DMS79 treated with DMSO at 0.1 percent for 48 hours (cell line): ENCODE measurements at regions not wholly inside any gene's neighbourhood (a gene's known extent, or its start where the extent isn't known, plus 50 kb on each side); places are given as distances from the start of the nearest gene placed in this dataset.

Source experiments
- DNase-seq: peaks from one replicate; lab custom pipeline; 2025; lab: John Stamatoyannopoulos, UW

DNA sequence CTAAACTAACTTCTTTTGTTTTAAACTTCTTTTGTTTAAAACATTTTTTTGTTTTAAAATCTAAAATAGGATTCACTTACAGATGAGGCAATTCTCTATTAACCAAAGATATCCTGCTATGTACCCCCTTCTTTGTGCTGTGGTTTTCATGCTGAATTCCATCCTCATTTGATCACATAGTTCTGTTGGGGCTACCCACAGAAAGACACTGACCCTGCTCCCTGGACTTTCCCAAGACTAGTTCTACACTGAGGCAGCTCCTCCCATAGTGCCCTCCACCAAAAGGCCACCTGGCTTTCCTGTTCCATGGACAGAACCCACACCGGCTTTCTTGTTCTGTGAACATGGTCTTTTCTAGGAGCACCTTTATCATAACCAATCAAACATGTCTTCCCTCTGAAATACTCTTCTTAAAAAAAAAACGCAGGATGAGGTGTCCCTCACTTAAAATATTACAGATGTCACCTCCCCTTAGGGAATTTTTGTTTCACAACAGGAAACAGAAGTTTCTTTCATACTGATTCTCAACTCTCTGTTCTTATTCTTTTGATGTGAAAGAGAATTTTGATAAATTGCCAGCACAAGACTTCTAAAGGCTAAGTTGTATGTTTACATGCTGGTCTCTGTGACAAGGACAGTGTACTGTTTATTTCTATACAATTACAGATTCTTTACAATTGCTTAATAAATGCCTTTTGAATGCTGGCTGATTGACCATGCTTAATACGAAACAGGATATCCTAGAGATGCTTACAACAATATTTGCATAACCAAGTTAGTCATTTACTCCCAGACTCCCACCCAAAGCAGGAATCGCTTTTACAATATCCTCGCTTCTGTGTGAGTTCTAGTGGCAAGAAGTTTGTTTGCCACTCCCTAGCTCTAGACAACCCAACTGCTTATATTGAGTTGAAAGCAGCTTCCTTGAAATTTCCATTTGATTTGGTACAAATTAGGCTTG, 300.4 kb downstream of the DTWD2 start:
- DNase-seq: no peak

DNA sequence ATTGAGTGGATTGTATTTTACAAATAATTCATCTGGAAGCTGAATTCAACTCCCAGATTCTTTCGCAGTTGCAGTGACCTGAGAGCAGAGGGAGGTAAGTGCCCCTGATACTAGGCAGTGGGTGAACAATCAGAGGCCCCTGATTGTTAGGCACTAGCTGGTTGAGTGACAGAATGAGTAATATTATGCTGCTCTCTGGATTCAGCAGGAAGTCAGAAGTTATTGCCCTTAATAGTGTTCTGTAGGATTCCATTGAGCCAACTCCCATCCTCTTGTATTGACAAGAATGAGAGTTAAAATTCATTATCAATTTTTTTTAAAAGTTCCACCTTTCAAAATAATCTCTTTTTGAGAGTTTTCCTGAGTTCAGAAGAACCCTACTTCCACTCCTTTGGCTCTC, 301.2 kb downstream of the DTWD2 start:
- no peak for DNase-seq

DNA sequence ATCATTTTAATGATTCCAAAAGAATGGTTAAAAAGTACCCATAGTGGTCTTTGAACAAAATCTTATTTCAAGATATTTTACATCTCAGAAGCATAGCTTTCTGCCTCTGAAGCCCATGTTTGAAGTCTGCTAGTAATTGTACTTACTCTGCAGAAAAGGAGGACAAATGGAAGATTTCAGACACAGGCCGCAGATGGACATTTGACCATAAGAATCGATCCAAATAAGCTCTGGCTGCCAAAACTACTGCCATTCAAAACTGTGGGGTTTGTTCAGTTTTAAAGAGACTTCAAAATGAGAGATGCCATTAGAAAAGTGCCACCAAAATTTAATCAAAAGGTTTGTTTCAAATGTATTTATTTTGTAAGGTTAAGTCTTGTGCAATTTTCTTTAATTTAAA, 306.7 kb downstream of the DTWD2 start:
- no peak for DNase-seq

DNA sequence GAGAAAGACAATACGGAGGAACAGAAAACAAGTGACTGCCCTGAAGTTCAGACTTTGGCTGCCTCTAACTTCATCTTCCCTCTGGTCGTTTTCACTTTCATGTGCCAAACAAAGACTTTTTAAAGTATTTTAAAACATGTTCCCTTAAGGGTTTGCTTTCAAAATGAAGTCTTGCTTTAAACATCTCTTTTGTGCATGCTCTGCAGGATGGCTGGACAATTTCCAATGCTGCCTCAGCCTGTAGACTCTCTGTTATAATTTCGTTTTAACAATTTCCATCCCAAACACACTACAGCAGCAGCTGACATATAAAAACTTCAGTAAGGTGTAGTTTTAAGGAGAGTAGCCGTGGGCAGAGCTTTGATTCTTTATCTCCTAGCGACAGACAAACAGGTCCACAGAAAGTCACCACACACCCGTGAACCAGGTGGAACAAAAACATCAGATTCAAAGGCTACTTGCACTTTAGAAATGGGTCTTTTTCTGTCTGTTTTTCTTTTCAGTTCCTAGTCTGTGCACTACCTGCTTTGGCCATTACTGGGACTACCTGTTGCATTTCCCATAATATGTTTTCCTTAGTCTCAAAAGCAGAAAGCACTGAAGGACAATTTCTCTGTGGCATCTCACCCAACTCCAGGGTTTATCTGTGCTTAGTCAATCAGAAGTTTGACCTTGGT, 308.9 kb downstream of the DTWD2 start:
- no peak for DNase-seq

DNA sequence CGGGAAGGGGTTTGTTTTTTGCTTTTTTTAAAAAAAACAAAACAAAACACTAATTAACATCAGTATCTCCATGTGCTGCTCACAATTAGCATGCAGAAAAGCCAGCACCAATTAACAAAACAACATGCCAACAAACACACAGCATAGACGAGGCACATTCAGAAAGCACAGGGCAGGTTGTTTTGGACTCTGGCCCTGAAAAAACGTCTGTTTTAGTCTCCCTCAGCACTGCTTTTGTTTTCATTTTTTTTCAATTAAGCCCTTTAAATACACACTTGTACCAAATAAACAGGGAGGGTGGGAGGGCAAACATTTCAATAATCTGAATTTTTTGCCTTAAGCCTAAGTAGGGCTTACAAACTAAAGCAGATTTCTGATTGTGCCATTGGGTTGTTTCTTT, 309.6 kb downstream of the DTWD2 start:
- no peak for DNase-seq

DNA sequence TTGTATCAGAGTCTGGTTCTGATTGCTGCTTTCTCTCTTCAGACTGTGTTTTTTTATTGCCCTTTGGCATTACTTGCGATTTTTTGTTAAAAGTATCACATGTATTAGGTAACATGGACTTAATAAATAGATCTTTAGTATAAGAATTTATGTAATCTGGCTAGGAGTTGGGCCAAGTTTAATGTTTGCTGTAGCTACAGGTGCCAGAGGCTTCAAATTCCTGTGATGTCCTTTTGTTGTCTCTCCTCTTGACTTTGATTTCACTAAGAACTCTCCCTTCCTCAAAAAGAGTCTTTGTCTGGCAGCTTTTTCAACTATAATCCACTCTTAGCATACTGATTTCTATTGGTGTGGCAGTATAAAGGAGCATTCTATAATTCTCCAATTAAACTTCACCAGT, 313.1 kb downstream of the DTWD2 start:
- DNase-seq: no peak

DNA sequence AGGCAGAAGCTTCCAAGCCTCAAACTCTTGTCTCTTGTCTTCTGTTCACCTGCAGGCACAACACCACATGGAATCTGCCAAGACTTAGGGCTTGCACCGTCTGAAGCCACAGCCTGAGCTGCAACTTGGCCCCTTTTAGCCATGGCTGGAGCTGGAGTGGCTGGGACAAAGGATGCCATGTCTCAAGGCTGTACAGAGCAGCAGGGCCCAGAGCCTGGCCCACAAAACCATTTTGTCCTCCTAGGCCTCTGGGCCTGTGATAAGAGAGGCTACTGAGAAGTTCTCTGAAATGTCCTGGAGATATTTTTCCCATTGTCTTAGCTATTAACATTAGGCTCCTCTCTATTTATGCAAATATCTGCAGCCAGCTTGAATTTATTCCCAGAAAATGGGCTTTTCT, 330.8 kb downstream of the DTWD2 start:
- DNase-seq: no peak

DNA sequence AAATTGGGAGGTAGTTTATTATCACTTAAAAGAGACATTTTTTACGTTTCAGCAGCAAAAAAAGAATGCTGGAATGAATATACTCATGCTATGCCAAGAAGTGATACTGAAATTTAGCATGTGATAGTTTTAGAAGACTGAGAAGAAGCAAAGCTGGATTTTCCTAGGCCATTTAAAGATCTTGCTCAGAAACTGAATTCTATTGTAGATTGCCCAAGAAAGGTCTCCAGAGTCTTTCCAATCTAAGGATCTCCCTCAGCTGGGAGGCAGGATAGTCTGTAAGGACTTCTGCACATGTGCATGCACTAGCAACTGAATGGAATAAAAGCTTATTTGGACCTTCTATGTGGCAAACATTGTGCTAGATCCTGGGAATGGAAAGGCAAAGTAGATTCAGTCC, 334.5 kb downstream of the DTWD2 start:
- DNase-seq: no peak

DNA sequence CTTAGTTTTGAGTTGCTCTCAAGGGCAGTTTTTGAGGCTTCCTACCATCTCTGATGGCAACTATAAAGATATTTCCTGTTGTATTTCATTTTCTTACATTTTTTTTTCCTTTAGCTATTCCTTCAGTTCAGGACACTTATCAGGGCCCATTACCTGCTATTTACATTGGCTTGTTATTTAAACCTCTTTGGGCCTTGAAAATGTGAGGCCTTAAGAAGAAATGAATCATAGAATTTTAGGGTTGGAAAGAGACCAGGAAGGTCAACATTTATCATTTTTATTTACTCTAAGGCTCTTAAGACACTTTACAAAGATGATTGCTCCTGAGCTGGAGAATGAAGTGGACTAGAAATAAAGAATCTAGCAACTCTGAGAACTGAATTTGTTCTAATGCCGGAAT, 335.2 kb downstream of the DTWD2 start:
- DNase-seq: peak; percentile 77

DNA sequence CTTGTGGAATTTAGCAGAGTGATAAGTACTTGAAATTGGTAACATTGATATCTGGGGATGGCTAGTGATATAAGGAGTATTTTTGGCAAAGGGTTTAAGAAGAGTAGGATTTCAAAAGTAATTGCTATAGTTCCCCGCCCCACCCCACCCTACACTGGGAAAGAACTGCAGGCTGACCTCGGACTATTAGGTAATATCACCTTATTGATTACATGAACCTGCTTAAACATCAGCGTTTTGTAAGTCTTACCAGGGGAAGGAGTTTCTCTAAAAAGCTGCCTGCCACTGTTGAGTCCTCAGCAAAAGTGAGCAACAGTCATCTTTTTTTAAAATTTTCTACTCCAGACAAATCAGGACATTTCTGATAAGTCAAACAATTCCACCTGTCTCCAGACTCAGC, 337.3 kb downstream of the DTWD2 start:
- no peak for DNase-seq

DNA sequence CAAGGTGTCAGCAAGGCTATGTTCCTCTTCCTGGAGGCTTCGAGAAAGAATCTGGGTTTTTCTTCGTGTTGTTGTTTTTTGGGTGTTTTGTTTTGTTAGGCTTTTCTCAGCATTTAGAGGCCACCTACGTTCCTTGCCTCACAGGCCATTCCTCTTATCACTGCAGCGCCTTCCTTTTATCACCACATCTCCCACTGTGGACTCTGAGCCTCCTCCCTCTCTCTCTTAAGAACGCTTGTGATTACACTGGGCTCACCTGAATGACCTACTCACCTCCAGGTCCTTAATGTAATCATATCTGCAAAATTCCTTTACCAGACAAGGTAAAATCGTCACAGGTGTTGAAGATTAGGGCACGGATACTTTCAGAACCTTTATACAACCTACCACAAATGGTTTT, 340.8 kb downstream of the DTWD2 start:
- DNase-seq: no peak

DNA sequence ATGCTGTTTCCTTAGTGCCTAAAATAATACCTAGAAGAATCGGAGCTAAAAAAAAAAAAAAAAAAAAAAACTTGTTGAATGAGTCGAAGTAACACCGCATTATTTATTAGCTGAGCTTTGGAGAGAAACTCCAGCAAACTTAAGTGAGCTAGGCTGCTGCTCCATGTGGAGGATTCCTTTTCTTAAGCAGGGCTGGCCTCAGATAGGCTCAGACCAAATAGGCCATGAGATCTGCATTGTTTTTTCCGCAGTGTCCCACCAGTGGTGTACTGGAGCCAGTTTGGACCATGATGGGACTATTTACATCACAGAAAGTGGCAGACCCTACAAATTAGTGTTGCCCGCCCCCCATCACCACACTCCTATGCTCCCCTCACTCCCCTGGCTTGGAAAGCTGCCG, 341.4 kb downstream of the DTWD2 start:
- no peak for DNase-seq

DNA sequence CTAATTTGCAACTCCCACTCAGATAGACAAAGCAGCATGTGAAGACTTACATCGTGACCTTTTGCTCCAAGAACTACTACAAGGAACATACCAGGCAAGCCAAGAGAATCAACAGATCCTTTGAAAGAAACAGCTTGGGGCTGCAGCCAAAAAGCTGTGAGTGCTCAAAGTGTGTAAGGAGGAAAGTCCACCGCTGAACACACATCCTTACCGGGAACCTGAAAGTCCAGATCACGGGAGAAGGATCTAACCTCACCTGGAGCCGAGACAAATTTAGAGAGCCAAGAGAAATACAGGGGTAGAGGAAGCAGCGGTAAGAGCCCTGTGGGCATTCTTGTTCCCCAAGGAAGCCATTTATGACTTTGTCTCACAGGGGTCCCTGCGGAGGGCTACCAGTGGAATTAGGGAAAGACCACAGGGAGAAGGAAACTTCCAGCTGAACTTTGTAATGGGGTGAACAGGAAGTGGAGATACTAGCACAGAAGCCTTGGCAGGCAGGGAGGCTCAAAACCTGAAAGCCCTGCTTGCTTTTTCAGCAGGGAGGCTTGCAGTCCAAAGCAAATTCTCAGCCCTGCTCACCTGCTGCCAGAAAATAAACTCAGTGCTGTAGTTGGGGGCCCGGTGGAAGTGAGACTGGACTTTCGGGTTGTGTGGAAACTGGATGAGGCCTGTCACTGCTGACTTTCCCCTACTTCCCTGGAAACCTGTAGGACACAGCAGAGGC, 350.2 kb downstream of the DTWD2 start:
- DNase-seq: no peak

DNA sequence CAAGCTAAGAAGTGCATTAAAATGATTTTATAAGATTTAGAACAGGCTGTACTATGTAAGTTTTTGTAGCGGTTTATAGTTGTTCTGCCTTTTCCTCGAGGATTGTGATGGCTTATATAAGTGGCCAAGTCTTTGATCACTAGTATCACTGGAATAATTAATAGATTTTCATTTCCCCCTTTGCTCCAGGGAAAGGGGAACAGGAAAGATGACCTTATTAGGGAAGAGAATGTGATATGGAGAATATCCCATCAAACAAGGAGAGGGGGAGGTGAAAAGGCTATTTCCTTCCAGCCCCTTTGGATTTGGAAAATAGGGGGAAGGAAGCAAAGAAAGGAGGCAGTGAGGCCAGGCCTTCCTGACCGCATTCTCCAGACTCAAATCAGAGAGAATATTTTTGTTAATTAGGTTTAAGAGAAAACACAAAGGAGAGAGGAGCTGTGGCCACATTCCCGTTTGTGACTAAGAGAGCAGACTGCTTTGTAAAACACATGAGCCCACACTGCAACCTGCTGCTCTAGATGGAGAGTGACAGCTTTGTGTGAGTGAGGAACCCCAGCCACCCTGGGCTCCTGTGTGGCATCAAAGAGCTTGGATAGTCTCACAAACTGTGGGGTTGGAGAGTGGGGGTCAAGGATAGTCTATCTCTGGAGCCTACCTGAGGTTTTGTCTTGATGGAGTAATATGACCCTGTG, 359.5 kb downstream of the DTWD2 start:
- DNase-seq: no peak

DNA sequence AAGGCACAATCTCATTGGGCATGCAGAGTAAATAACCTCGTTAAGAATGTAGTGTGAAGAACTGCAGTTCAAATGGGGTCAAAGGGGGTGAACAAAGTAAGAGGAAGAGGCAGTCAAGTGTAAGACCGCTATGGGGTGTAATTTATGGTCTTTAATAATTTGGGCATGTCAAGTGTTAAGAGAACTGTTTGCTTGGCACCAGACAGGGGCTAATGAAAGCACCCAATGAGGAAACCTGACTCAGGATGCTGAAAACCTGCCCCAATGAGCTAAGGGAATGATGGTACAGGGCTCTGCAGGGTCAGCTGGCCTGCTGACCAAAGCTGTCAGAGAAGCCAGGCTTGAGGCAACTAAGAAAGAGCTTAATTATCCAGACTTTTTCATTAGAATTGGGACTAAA, 368.1 kb downstream of the DTWD2 start:
- no peak for DNase-seq

DNA sequence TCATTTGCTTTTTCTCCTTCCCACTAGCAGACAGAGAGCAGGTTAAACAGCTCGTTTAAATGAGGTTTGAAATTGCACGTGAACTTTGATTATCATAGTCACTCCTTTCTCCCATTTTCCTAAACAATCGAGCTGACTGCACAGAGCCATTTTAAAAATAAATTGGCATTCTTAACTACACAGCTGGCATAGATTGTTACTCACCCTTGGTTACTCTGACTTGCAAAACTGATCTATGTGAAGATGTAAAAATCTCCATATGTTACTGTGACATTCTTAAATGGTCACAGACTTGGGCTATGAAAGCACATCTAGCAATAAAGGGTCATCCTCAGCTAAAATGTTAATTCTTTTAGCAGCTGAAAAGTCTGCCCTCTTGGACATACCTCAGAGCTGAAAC, 368.5 kb downstream of the DTWD2 start:
- no peak for DNase-seq

DNA sequence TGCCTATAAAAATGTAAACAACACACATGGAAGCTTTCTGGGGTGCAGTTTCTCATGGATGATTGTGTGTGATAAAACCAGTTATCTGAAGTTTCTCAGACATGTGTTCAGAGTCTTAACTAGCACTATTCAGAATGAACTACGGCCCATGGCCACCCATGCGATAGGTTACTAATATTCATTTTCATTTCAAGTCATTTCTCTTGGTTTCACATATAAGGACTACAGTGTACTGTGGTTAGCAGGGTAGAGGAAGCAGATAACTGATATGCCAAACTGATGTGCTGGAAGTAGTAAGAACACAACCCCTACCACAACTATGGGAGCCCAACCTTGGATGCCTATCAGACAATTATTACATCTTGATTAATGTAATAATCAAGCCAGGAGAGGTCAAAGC, 372.1 kb downstream of the DTWD2 start:
- no peak for DNase-seq

DNA sequence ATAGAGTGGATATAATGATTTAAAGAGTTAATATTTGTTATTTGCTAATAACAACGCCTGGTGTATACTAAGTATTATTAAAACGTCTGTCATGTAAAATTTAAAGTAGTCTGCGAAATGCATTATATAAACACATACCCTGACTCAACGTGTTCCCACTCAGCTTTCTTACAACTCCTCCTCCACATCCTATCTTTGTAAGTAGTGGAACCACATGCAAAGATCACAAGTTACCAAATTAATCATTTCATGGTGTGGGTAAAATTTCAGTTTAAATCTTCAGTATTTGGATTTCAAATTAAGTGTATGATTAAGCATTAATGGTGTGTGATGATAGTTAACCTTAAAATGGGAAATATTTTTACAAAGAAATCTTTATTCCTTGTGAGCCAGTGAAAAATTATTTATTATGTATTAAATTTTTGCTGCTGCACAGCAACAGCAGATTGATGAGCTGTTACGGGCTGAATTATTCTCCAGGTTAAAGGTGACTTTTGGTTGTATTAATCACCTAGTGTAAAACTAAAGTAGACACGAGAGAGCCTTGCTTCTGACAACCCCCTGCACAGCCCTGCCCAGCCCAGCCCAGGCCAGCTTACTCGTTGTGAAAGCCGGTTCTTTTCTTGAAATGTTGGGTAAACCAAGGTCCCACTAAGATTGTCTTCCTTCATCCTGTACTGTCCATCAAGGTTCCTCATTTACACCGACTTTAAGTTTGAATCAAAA, 373.5 kb downstream of the DTWD2 start:
- no peak for DNase-seq

DNA sequence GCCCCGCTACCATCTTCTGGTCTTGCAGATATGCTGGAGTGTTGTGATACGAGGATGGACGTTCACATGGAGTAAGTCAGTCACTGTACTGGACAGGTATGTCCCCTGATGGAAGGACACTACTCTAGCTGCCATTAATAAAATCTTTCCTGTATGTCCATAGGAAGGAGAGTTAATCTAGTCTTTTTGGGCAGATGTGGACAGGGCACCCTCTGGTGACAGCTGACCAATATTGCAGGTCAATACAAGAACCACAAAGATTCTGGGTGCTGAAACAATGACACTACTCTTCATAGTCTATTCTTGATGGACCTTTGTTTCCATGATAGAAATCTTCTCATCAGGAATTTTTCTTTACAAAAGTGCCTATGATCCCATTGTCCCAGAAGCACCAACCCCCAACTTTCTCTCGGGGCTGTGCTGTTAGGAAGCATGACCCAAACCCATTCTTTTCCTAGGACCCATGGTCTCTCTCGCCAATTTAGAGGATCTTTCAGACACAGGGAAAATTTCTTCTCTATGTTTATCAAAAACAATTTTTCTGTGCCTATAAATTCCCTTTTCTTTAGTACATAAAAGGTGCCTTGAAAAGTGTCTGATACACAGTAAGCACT, 376.9 kb downstream of the DTWD2 start:
- DNase-seq: no peak

DNA sequence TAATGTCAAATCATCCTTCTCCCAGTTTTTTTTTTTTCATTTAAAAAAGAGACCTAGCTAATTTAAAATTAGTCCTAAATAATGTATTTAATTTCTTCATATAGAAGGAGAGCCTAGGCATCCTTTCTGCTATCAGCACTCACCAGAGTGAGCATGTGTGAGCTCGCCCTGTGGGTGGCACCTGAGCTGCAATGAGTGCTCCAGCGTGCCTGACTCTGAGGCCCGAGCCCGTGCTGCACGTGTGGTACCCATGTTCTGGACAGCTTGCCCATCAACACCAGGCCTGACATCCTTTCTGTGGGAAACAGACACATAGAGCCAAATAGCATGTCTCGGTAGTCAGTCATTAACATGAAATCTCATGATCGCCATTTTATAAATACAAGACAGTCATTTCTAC, 381.4 kb downstream of the DTWD2 start:
- DNase-seq: no peak

DNA sequence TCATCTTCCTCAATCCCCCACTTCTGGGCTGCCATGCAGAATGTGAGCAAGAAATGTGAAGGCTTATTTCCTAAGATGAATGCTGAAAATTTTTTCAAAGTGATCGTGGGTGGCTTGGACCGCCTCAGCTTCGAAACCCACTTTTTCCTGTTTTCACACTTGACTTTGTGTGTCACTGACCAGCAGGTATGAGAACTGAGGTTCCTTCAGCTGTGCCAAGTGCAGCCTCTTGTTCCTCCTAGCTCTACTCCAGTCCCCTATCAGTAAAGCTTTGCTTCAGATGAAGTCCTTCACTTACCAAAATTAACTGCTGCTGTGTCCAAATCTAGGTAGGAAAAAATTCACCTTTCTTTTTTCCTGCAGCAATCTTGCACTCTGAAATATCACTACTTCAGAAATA, 382.6 kb downstream of the DTWD2 start:
- DNase-seq: no peak
